ENCODE measurements at regions not wholly inside any gene's neighbourhood (a gene's known extent, or its start where the extent isn't known, plus 50 kb on each side); places are given as distances from the start of the nearest gene placed in this dataset.

GRCh38 chr1:220942278-220942677 lies 63.0 kb downstream of the HLX start:
- TF ChIP-seq, protein P1, sequence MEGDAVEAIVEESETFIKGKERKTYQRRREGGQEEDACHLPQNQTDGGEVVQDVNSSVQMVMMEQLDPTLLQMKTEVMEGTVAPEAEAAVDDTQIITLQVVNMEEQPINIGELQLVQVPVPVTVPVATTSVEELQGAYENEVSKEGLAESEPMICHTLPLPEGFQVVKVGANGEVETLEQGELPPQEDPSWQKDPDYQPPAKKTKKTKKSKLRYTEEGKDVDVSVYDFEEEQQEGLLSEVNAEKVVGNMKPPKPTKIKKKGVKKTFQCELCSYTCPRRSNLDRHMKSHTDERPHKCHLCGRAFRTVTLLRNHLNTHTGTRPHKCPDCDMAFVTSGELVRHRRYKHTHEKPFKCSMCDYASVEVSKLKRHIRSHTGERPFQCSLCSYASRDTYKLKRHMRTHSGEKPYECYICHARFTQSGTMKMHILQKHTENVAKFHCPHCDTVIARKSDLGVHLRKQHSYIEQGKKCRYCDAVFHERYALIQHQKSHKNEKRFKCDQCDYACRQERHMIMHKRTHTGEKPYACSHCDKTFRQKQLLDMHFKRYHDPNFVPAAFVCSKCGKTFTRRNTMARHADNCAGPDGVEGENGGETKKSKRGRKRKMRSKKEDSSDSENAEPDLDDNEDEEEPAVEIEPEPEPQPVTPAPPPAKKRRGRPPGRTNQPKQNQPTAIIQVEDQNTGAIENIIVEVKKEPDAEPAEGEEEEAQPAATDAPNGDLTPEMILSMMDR (IDR thresholded peaks at IDR 0.05; ENCODE audit: extremely low read depth in 1 of 2, insufficient read depth in 1 of 2, low read depth in 1 of 2, low read length in 2 of 2), result no peak
- TF ChIP-seq POLR2A (IDR thresholded peaks at IDR 0.05; ENCODE audit: low read depth, low read length), result no peak
- no peak for TF ChIP-seq FOS (IDR thresholded peaks at IDR 0.05; ENCODE audit: borderline replicate concordance, insufficient read depth, low read length)
- TF ChIP-seq GATA2 (IDR thresholded peaks at IDR 0.05; ENCODE audit: insufficient read depth, insufficient read length, low read depth, low read length), result no peak
- TF ChIP-seq POLR2AphosphoS5 (IDR thresholded peaks at IDR 0.05; ENCODE audit: insufficient read depth, low read depth, low read length), result no peak
- TF ChIP-seq EZH2 (IDR thresholded peaks at IDR 0.05; ENCODE audit: borderline replicate concordance, low read depth, low read length, severe bottlenecking), result no peak
- no peak for TF ChIP-seq JUN (IDR thresholded peaks at IDR 0.05; ENCODE audit: borderline replicate concordance, insufficient read depth, insufficient read length, low read depth)
